Neural cell (in vitro differentiated cells): ENCODE measurements at regions not wholly inside any gene's neighbourhood (a gene's known extent, or its start where the extent isn't known, plus 50 kb on each side); places are given as distances from the start of the nearest gene placed in this dataset.

Experiments used
- H2AFZ ChIP-seq: fragments of 200-600, 300-800 bp; sonication (generic), shearing (Covaris generic); 2 replicates; pipeline ENCODE4 v1.6.0; 2014; ENCODE audit warnings: low read depth, mild to moderate bottlenecking, antibody characterized with exemption, low read length, moderate library complexity
- H3F3A ChIP-seq: fragments of 200-600 bp; shearing (Covaris generic); 2 replicates; pipeline ENCODE4 v1.6.1; 2016; ENCODE audit warnings: mild to moderate bottlenecking, moderate library complexity, mixed read lengths, antibody characterized with exemption, low read length; ENCODE audit not compliant: insufficient read depth, poor library complexity, severe bottlenecking
- H3K27ac ChIP-seq: fragments of 200-600, 300-800 bp; sonication (generic), shearing (Covaris generic); 2 replicates; pipeline ENCODE4 v1.5.1; 2014; ENCODE audit warnings: mild to moderate bottlenecking, low read length, moderate library complexity
- H3K27me3 ChIP-seq: fragments of 300-800, 200-600 bp; sonication (generic), shearing (Covaris generic); 2 replicates; pipeline ENCODE4 v1.6.0; 2014; ENCODE audit warnings: mild to moderate bottlenecking, low read depth, low read length, moderate library complexity; ENCODE audit not compliant: insufficient read depth
- H3K36me3 ChIP-seq: fragments of 300-800, 200-600 bp; sonication (generic), shearing (Covaris generic); 2 replicates; pipeline ENCODE4 v1.5.1; 2014; ENCODE audit warnings: mild to moderate bottlenecking, antibody characterized with exemption, low read length, moderate library complexity; ENCODE audit not compliant: insufficient read depth
- H3K4me2 ChIP-seq: fragments of 300-800, 200-600 bp; sonication (generic), shearing (Covaris generic); 2 replicates; pipeline ENCODE4 v1.6.0; 2014; ENCODE audit warnings: mild to moderate bottlenecking, low read length
- H3K4me3 ChIP-seq: fragments of 300-800, 200-600 bp; sonication (generic), shearing (Covaris generic); 2 replicates; pipeline ENCODE4 v1.5.1; 2014; ENCODE audit warnings: mild to moderate bottlenecking, low read length, moderate library complexity
- H3K79me2 ChIP-seq: fragments of 200-600 bp; shearing (Covaris generic); replicated peaks from 2 replicates; pipeline ENCODE4 v1.6.0; 2014; ENCODE audit warnings: mild to moderate bottlenecking, low read length, moderate library complexity; ENCODE audit not compliant: insufficient read depth
- H3K9ac ChIP-seq: fragments of 300-800, 200-600 bp; sonication (generic), shearing (Covaris generic); 2 replicates; pipeline ENCODE4 v1.6.1; 2016; ENCODE audit warnings: mild to moderate bottlenecking, low read length, mixed read lengths
- H3K9me2 ChIP-seq: fragments of 200-600 bp; shearing (Covaris generic); 2 replicates; pipeline ENCODE4 v1.6.1; 2016; ENCODE audit warnings: mild to moderate bottlenecking, low read length, mixed read lengths; ENCODE audit not compliant: insufficient read depth
- H3K9me3 ChIP-seq: fragments of 200-600, 300-800 bp; sonication (generic), shearing (Covaris generic); 2 replicates; pipeline ENCODE4 v1.6.1; 2016; ENCODE audit warnings: mild to moderate bottlenecking, mixed run types, low read length, moderate library complexity, mixed read lengths
- H4K20me1 ChIP-seq: fragments of 200-600 bp; shearing (Covaris generic); 2 replicates; pipeline ENCODE4 v1.6.1; 2016; ENCODE audit warnings: mild to moderate bottlenecking, mixed run types; ENCODE audit not compliant: insufficient read depth
- EP300 ChIP-seq: fragments of 450-650 bp; conservative IDR thresholded peaks from 2 replicates; pipeline ENCODE4 v1.6.1; 2014; ENCODE audit warnings: antibody characterized with exemption, mild to moderate bottlenecking, moderate library complexity; ENCODE audit not compliant: poor library complexity, severe bottlenecking
- EZH2 ChIP-seq: fragments of 200-600, 300-800 bp; shearing (Covaris generic), sonication (generic); IDR thresholded peaks from 2 replicates; pipeline ENCODE4 v1.6.1; 2014; ENCODE audit warnings: antibody characterized with exemption, low read length, borderline replicate concordance, mild to moderate bottlenecking; ENCODE audit not compliant: insufficient read depth, poor library complexity, severe bottlenecking
- MXI1 ChIP-seq: fragments of 450-650 bp; conservative IDR thresholded peaks from 2 replicates; pipeline ENCODE4 v1.6.1; 2014; ENCODE audit warnings: antibody characterized with exemption, mild to moderate bottlenecking; ENCODE audit not compliant: poor library complexity, severe bottlenecking
- POLR2AphosphoS5 ChIP-seq: IDR thresholded peaks from 2 replicates; pipeline ENCODE4 v1.6.1; 2012
- RAD21 ChIP-seq: fragments of 450-650 bp; conservative IDR thresholded peaks from 2 replicates; pipeline ENCODE4 v1.6.1; 2014; ENCODE audit warnings: antibody characterized with exemption, mild to moderate bottlenecking, moderate library complexity
- SMC3 ChIP-seq: fragments of 450-650 bp; conservative IDR thresholded peaks from 2 replicates; pipeline ENCODE4 v1.6.1; 2014; ENCODE audit warnings: antibody characterized with exemption, mild to moderate bottlenecking, moderate library complexity; ENCODE audit not compliant: poor library complexity
- TAF1 ChIP-seq: IDR thresholded peaks from 2 replicates; pipeline ENCODE4 v1.6.1; 2012; ENCODE audit warnings: low read depth
- TF ChIP-seq, protein P1 (sequence below): IDR thresholded peaks from 2 replicates; pipeline ENCODE4 v1.6.1; 2012; ENCODE audit warnings: borderline replicate concordance
- TF ChIP-seq, protein P2 (sequence below): fragments of 450-650 bp; IDR thresholded peaks from 2 replicates; pipeline ENCODE4 v1.5.1; 2014; ENCODE audit warnings: antibody characterized with exemption, mild to moderate bottlenecking, moderate library complexity; ENCODE audit not compliant: poor library complexity, severe bottlenecking

DNA sequence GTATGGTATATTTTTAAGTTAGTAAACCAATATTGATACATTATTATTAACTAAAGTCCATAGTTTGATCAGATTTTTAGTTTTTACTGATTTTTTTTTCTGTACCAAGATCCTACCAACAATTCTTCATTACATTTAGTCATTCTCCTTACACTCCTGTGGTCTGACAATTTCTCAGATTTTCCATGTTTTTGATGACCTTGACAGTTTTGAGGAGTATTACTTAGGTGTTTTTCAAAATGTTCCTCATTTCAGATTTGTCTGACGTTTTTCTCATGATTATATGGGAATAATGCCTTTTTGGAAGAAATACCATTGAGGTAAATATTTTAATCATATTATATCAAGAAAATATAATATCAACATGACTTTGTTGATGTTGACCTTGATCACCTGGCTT is 423.8 kb downstream of the PPP4R3C start:
- no peaks in the 10 kb centered on the region for H3K27me3 ChIP-seq
- TF ChIP-seq POLR2AphosphoS5 (no peak), EP300 (no peak), RAD21 (no peak), SMC3 (no peak), TAF1 (no peak), EZH2 (no peak), MXI1 (no peak)
- TF ChIP-seq, protein P1, sequence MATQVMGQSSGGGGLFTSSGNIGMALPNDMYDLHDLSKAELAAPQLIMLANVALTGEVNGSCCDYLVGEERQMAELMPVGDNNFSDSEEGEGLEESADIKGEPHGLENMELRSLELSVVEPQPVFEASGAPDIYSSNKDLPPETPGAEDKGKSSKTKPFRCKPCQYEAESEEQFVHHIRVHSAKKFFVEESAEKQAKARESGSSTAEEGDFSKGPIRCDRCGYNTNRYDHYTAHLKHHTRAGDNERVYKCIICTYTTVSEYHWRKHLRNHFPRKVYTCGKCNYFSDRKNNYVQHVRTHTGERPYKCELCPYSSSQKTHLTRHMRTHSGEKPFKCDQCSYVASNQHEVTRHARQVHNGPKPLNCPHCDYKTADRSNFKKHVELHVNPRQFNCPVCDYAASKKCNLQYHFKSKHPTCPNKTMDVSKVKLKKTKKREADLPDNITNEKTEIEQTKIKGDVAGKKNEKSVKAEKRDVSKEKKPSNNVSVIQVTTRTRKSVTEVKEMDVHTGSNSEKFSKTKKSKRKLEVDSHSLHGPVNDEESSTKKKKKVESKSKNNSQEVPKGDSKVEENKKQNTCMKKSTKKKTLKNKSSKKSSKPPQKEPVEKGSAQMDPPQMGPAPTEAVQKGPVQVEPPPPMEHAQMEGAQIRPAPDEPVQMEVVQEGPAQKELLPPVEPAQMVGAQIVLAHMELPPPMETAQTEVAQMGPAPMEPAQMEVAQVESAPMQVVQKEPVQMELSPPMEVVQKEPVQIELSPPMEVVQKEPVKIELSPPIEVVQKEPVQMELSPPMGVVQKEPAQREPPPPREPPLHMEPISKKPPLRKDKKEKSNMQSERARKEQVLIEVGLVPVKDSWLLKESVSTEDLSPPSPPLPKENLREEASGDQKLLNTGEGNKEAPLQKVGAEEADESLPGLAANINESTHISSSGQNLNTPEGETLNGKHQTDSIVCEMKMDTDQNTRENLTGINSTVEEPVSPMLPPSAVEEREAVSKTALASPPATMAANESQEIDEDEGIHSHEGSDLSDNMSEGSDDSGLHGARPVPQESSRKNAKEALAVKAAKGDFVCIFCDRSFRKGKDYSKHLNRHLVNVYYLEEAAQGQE: no peak
- TF ChIP-seq, protein P2, sequence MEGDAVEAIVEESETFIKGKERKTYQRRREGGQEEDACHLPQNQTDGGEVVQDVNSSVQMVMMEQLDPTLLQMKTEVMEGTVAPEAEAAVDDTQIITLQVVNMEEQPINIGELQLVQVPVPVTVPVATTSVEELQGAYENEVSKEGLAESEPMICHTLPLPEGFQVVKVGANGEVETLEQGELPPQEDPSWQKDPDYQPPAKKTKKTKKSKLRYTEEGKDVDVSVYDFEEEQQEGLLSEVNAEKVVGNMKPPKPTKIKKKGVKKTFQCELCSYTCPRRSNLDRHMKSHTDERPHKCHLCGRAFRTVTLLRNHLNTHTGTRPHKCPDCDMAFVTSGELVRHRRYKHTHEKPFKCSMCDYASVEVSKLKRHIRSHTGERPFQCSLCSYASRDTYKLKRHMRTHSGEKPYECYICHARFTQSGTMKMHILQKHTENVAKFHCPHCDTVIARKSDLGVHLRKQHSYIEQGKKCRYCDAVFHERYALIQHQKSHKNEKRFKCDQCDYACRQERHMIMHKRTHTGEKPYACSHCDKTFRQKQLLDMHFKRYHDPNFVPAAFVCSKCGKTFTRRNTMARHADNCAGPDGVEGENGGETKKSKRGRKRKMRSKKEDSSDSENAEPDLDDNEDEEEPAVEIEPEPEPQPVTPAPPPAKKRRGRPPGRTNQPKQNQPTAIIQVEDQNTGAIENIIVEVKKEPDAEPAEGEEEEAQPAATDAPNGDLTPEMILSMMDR: no peak
- no peaks in the 10 kb centered on the region for H3K9me2 ChIP-seq
- no peaks in the 10 kb centered on the region for H4K20me1 ChIP-seq
- no peak overlapping the region for H3K27ac ChIP-seq
- no peak overlapping the region for H3K4me2 ChIP-seq
- H3K9ac ChIP-seq: no peak overlapping the region
- H3K9me3 ChIP-seq: no peaks in the 10 kb centered on the region
- H3F3A ChIP-seq: no peaks in the 10 kb centered on the region
- no peaks in the 10 kb centered on the region for H3K79me2 ChIP-seq
- no peak overlapping the region for H3K4me3 ChIP-seq
- H2AFZ ChIP-seq: no peak overlapping the region
- H3K36me3 ChIP-seq: no peaks in the 10 kb centered on the region

DNA sequence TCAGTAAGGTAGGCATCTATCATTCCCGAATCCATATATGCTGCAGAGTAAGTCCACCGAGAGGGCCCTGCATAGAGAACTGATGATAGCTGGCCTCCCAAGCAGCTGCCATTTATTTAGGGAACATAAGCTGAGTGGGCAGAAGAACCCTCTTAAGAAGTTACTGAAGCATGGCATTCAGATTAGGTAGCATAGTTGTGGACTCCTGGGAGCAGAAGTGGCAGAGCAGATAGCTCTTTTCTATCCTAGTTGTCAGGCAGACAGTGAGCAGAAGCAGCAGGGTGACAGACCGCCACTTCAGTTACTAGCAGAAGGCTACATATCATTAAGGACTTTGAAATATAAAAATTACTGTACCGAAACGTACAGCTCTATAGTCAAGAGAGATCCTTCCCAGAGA is 454.7 kb downstream of the PPP4R3C start:
- no peak overlapping the region for H3K4me3 ChIP-seq
- H3F3A ChIP-seq: no peaks in the 10 kb centered on the region
- H3K27ac ChIP-seq: no peak overlapping the region
- H2AFZ ChIP-seq: no peak overlapping the region
- H3K4me2 ChIP-seq: no peak overlapping the region
- H3K27me3 ChIP-seq: no peaks in the 10 kb centered on the region
- H3K9me2 ChIP-seq: no peaks in the 10 kb centered on the region
- no peaks in the 10 kb centered on the region for H3K9me3 ChIP-seq
- H3K9ac ChIP-seq: no peak overlapping the region
- H3K36me3 ChIP-seq: no peaks in the 10 kb centered on the region
- TF ChIP-seq, protein P2: no peak
- TF ChIP-seq SMC3 (no peak), EP300 (no peak), EZH2 (no peak), TAF1 (no peak), MXI1 (no peak), POLR2AphosphoS5 (no peak), RAD21 (no peak)
- TF ChIP-seq, protein P1: no peak
- no peaks in the 10 kb centered on the region for H3K79me2 ChIP-seq
- H4K20me1 ChIP-seq: no peaks in the 10 kb centered on the region
